SK-N-MC (cell line): ENCODE measurements at regions not wholly inside any gene's neighbourhood (a gene's known extent, or its start where the extent isn't known, plus 50 kb on each side); places are given as distances from the start of the nearest gene placed in this dataset.

Experiments used
- EZH2 ChIP-seq: fragments of 200-600 bp; sonication (generic); IDR thresholded peaks from one replicate; pipeline ENCODE4 v1.6.1; 2017; ENCODE audit warnings: antibody characterized with exemption
- FOXP2 ChIP-seq: optimal IDR thresholded peaks from 2 replicates; pipeline ENCODE3; 2011; ENCODE audit warnings: mild to moderate bottlenecking, moderate library complexity; ENCODE audit not compliant: insufficient read depth; ENCODE audit errors: extremely low read length, control extremely low read depth
- POLR2AphosphoS5 ChIP-seq: IDR thresholded peaks from 2 replicates; pipeline ENCODE4 v1.6.1; 2012; ENCODE audit warnings: mild to moderate bottlenecking, low read depth, low read length, borderline replicate concordance

- TF ChIP-seq EZH2 (no peak), POLR2AphosphoS5 (no peak), FOXP2 (no peak)
Measured at GRCh38 chr1:222000131-222000530, 258.2 kb upstream of the DUSP10 start.
